Type B pancreatic cell (in vitro differentiated cells): ENCODE measurements at regions not wholly inside any gene's neighbourhood (a gene's known extent, or its start where the extent isn't known, plus 50 kb on each side); places are given as distances from the start of the nearest gene placed in this dataset.

Experiments used
- DNase-seq: peaks from one replicate; pipeline ENCODE4 v3.0.0; 2021; ENCODE audit warnings: mixed read lengths; ENCODE audit not compliant: unreplicated experiment; ENCODE audit errors: extremely low spot score
- H3K27ac Mint-ChIP-seq: 2 replicates; pipeline ENCODE4 v1.8.0; 2021; ENCODE audit warnings: mild to moderate bottlenecking, mixed read lengths
- H3K27me3 Mint-ChIP-seq: 2 replicates; pipeline ENCODE4 v1.8.0; 2021; ENCODE audit warnings: mixed read lengths
- H3K36me3 Mint-ChIP-seq: 2 replicates; pipeline ENCODE4 v1.8.0; 2021; ENCODE audit warnings: mixed read lengths
- H3K4me1 Mint-ChIP-seq: one replicate; pipeline ENCODE4 v1.8.0; 2021; ENCODE audit warnings: mixed read lengths; ENCODE audit not compliant: unreplicated experiment
- H3K4me3 Mint-ChIP-seq: 2 replicates; pipeline ENCODE4 v1.8.0; 2021; ENCODE audit warnings: mild to moderate bottlenecking, mixed read lengths
- H3K9me3 Mint-ChIP-seq: 2 replicates; pipeline ENCODE4 v1.8.0; 2021; ENCODE audit warnings: mixed read lengths
- TF ChIP-seq, protein P1 (sequence below): fragments of 200-600 bp; sonication (generic); conservative IDR thresholded peaks from 2 replicates; pipeline ENCODE4 v1.5.0; 2021; ENCODE audit warnings: antibody characterized with exemption, mild to moderate bottlenecking

DNA sequence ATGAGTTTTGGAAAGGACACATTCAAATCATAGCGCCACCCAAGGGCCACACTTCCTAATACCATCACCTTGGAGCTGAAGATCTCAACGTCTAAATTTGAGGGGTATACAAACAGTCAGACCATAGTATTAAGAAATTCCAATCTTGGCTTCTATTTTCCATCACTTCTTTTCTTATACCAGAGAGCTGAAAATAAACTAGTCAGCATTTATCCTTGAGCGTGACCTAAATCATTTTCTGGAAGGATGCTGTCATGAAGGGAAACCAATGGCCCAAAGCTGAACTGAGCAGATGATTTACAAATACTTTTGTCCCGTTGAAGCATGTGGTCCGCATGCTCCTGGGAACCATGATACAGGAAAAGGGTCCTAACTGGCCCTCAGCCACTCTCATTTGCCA is 921.9 kb downstream of the CCSER2 start:
- no peak for DNase-seq
- TF ChIP-seq, protein P1, sequence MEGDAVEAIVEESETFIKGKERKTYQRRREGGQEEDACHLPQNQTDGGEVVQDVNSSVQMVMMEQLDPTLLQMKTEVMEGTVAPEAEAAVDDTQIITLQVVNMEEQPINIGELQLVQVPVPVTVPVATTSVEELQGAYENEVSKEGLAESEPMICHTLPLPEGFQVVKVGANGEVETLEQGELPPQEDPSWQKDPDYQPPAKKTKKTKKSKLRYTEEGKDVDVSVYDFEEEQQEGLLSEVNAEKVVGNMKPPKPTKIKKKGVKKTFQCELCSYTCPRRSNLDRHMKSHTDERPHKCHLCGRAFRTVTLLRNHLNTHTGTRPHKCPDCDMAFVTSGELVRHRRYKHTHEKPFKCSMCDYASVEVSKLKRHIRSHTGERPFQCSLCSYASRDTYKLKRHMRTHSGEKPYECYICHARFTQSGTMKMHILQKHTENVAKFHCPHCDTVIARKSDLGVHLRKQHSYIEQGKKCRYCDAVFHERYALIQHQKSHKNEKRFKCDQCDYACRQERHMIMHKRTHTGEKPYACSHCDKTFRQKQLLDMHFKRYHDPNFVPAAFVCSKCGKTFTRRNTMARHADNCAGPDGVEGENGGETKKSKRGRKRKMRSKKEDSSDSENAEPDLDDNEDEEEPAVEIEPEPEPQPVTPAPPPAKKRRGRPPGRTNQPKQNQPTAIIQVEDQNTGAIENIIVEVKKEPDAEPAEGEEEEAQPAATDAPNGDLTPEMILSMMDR, result no peak
- Mint-ChIP-seq H3K4me3 (no peak overlapping the region), H3K9me3 (no peaks in the 10 kb centered on the region), H3K27ac (no peak overlapping the region), H3K36me3 (no peaks in the 10 kb centered on the region), H3K4me1 (peaks cover 6% of the 10 kb centered on the region), H3K27me3 (peaks cover 16% of the 10 kb centered on the region)

GRCh38 chr10:85256481-85256880 is 928.1 kb downstream of the CCSER2 start:
- peaks cover 13% of the 10 kb centered on the region for H3K27me3 Mint-ChIP-seq
- no peak overlapping the region for H3K27ac Mint-ChIP-seq
- H3K4me1 Mint-ChIP-seq, result no peaks in the 10 kb centered on the region
- H3K4me3 Mint-ChIP-seq, result no peak overlapping the region
- H3K36me3 Mint-ChIP-seq, result no peaks in the 10 kb centered on the region
- H3K9me3 Mint-ChIP-seq, result peaks cover 4% of the 10 kb centered on the region
- TF ChIP-seq, protein P1, result no peak
- no peak for DNase-seq

DNA sequence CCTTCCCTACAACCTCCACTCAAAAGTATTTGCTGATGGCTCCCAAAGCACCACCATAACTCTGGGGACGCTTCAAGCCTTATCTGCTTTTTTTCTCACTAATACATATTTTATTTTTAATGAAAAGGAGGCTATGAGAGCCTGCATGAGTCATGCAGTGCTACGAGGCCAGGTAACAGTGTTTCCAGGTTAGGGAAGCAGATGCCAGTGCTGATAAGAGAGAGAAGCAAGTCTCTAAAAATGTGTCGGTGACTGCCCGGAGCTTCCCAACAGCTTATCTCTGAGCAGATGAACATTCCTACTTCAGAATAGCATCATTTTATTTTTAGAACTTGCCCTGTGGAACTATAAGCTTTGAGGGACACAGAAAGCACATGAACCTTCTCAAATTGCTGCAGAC is 931.5 kb downstream of the CCSER2 start:
- H3K9me3 Mint-ChIP-seq, result peaks cover 4% of the 10 kb centered on the region
- TF ChIP-seq, protein P1, result no peak
- no peaks in the 10 kb centered on the region for H3K36me3 Mint-ChIP-seq
- H3K4me1 Mint-ChIP-seq, result no peaks in the 10 kb centered on the region
- no peak for DNase-seq
- H3K27me3 Mint-ChIP-seq, result peaks cover 6% of the 10 kb centered on the region
- no peak overlapping the region for H3K4me3 Mint-ChIP-seq
- no peak overlapping the region for H3K27ac Mint-ChIP-seq

GRCh38 chr10:85262992-85263391 is 934.6 kb downstream of the CCSER2 start:
- Mint-ChIP-seq H3K4me1 (no peaks in the 10 kb centered on the region), H3K27ac (no peak overlapping the region), H3K36me3 (no peaks in the 10 kb centered on the region), H3K4me3 (no peak overlapping the region), H3K27me3 (no peaks in the 10 kb centered on the region), H3K9me3 (peaks cover 4% of the 10 kb centered on the region)
- TF ChIP-seq, protein P1, result no peak
- DNase-seq, result no peak

DNA sequence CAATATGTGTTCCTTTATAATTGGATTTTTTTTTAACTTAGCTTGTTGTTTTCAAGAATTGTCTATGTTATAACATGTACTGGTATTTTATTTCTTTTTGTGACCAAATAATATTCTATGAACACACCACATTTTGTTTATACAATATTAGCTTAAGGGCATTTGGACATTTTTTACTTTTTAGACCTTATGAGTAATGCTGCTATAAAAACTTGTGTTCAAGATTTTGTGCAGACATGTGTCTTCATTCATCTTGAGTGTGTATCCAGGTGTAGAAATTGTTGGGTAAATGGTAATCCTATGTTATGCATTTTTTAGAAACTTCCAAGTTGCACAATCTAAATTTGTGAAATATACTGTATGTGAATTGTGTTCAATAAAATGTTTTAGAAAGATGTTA is 936.7 kb downstream of the CCSER2 start:
- Mint-ChIP-seq H3K27ac (no peak overlapping the region), H3K36me3 (no peaks in the 10 kb centered on the region)

GRCh38 chr10:85266808-85267207 is 938.4 kb downstream of the CCSER2 start:
- no peaks in the 10 kb centered on the region for H3K4me1 Mint-ChIP-seq
- H3K36me3 Mint-ChIP-seq, result no peaks in the 10 kb centered on the region
- H3K9me3 Mint-ChIP-seq, result peaks cover 6% of the 10 kb centered on the region
- TF ChIP-seq, protein P1, result no peak
- no peak for DNase-seq
- H3K27me3 Mint-ChIP-seq, result no peaks in the 10 kb centered on the region
- no peak overlapping the region for H3K27ac Mint-ChIP-seq
- no peak overlapping the region for H3K4me3 Mint-ChIP-seq

More for the DNA sequence above, 936.7 kb downstream of the CCSER2 start:
- TF ChIP-seq, protein P1, result no peak
- Mint-ChIP-seq H3K27me3 (no peaks in the 10 kb centered on the region), H3K9me3 (no peaks in the 10 kb centered on the region), H3K4me1 (no peaks in the 10 kb centered on the region), H3K4me3 (no peak overlapping the region)
- no peak for DNase-seq
